HS-27A (cell line): ENCODE measurements at regions not wholly inside any gene's neighbourhood (a gene's known extent, or its start where the extent isn't known, plus 50 kb on each side); places are given as distances from the start of the nearest gene placed in this dataset.

Experiments used
- DNase-seq: peaks from one replicate; pipeline ENCODE4 v3.0.0-alpha.2; 2012; ENCODE audit warnings: low read depth, missing footprints

- DNase-seq: no peak
Measured at GRCh38 chr7:46165276-46165675, 244.2 kb upstream of the IGFBP3 start.

GRCh38 chr7:46164629-46165028, 243.6 kb upstream of the IGFBP3 start:
- no peak for DNase-seq

- no peak for DNase-seq
Measured at GRCh38 chr7:46163246-46163645, 242.2 kb upstream of the IGFBP3 start.

GRCh38 chr7:46162609-46163008, 241.5 kb upstream of the IGFBP3 start:
- no peak for DNase-seq

- peak; percentile 48 for DNase-seq
Measured at GRCh38 chr7:46160861-46161260, 239.8 kb upstream of the IGFBP3 start.

GRCh38 chr7:46157931-46158330, 236.9 kb upstream of the IGFBP3 start:
- no peak for DNase-seq

GRCh38 chr7:46157404-46157803, 236.3 kb upstream of the IGFBP3 start:
- no peak for DNase-seq

GRCh38 chr7:46156853-46157252, 235.8 kb upstream of the IGFBP3 start:
- DNase-seq: no peak

- DNase-seq: no peak
Measured at GRCh38 chr7:46156086-46156485, 235.0 kb upstream of the IGFBP3 start.

- no peak for DNase-seq
Measured at GRCh38 chr7:46155367-46155766, 234.3 kb upstream of the IGFBP3 start.

- DNase-seq: no peak
Measured at GRCh38 chr7:46153951-46154787, 233.1 kb upstream of the IGFBP3 start.

- no peak for DNase-seq
Measured at GRCh38 chr7:46153583-46153950, 232.5 kb upstream of the IGFBP3 start.

GRCh38 chr7:46152696-46153095, 231.6 kb upstream of the IGFBP3 start:
- DNase-seq: no peak

GRCh38 chr7:46150721-46151120, 229.6 kb upstream of the IGFBP3 start:
- no peak for DNase-seq

GRCh38 chr7:46150202-46150601, 229.1 kb upstream of the IGFBP3 start:
- no peak for DNase-seq

- no peak for DNase-seq
Measured at GRCh38 chr7:46147871-46148270, 226.8 kb upstream of the IGFBP3 start.

- DNase-seq: peak; percentile 74
Measured at GRCh38 chr7:46146454-46147255, 225.6 kb upstream of the IGFBP3 start.

GRCh38 chr7:46145412-46145811, 224.3 kb upstream of the IGFBP3 start:
- peak; percentile 96 for DNase-seq

GRCh38 chr7:46143949-46144917, 223.2 kb upstream of the IGFBP3 start:
- DNase-seq: no peak

- no peak for DNase-seq
Measured at GRCh38 chr7:46143421-46143820, 222.3 kb upstream of the IGFBP3 start.

- peak; percentile 51 for DNase-seq
Measured at GRCh38 chr7:46139079-46139478, 218.0 kb upstream of the IGFBP3 start.

- no peak for DNase-seq
Measured at GRCh38 chr7:46137725-46138124, 216.7 kb upstream of the IGFBP3 start.
